ENCODE measurements at regions not wholly inside any gene's neighbourhood (a gene's known extent, or its start where the extent isn't known, plus 50 kb on each side); places are given as distances from the start of the nearest gene placed in this dataset.
A peak's percentile ranks its signal among the peaks of the same experiment; 100 is the strongest.

GRCh38 chr7:42689626-42690025 lies 222.2 kb downstream of the C7orf25 start:
- H3K4me3 ChIP-seq (replicated peaks in 1 of 2; ENCODE audit: low read depth in 2 of 2, low read length in 2 of 2): no peak overlapping the region
- TF ChIP-seq CTCF (IDR thresholded peaks at IDR 0.05; ENCODE audit: low read depth, low read length): no peak
- peak in 1 of 2 donors; percentile 50 for DNase-seq (ENCODE audit: low read depth in 2 of 2)

- no peak overlapping the region for H3K4me3 ChIP-seq (replicated peaks in 1 of 2; ENCODE audit: low read depth in 2 of 2, low read length in 2 of 2)
- no peak for TF ChIP-seq CTCF (IDR thresholded peaks at IDR 0.05; ENCODE audit: low read depth, low read length)
- no peak for DNase-seq (ENCODE audit: low read depth in 2 of 2)
Observed at GRCh38 chr7:42688056-42688371, 223.9 kb downstream of the C7orf25 start.

GRCh38 chr7:42687211-42688055 lies 224.4 kb downstream of the C7orf25 start:
- TF ChIP-seq CTCF (IDR thresholded peaks at IDR 0.05; ENCODE audit: low read depth, low read length): no peak
- no peak overlapping the region for H3K4me3 ChIP-seq (replicated peaks in 1 of 2; ENCODE audit: low read depth in 2 of 2, low read length in 2 of 2)
- no peak for DNase-seq (ENCODE audit: low read depth in 2 of 2)

- TF ChIP-seq CTCF (IDR thresholded peaks at IDR 0.05; ENCODE audit: low read depth, low read length): no peak
- H3K4me3 ChIP-seq (replicated peaks in 1 of 2; ENCODE audit: low read depth in 2 of 2, low read length in 2 of 2): no peak overlapping the region
- DNase-seq (ENCODE audit: low read depth in 2 of 2): no peak
Observed at GRCh38 chr7:42686594-42687156, 225.2 kb downstream of the C7orf25 start.

GRCh38 chr7:42685911-42686310 lies 226.0 kb downstream of the C7orf25 start:
- TF ChIP-seq CTCF (IDR thresholded peaks at IDR 0.05; ENCODE audit: low read depth, low read length): no peak
- no peak for DNase-seq (ENCODE audit: low read depth in 2 of 2)
- H3K4me3 ChIP-seq (replicated peaks in 1 of 2; ENCODE audit: low read depth in 2 of 2, low read length in 2 of 2): no peak overlapping the region

GRCh38 chr7:42677751-42678699 lies 233.8 kb downstream of the C7orf25 start:
- no peak overlapping the region for H3K4me3 ChIP-seq (replicated peaks in 1 of 2; ENCODE audit: low read depth in 2 of 2, low read length in 2 of 2)
- peak; percentile 88 to 90 for DNase-seq (ENCODE audit: low read depth in 2 of 2)
- no peak for TF ChIP-seq CTCF (IDR thresholded peaks at IDR 0.05; ENCODE audit: low read depth, low read length)
